SK-N-SH treated with all-trans-retinoic acid at 6 μM for 48 hours (cell line): ENCODE measurements at regions not wholly inside any gene's neighbourhood (a gene's known extent, or its start where the extent isn't known, plus 50 kb on each side); places are given as distances from the start of the nearest gene placed in this dataset.

Experiments
- GLIS3 ChIP-seq: fragments of 250-450 bp; sonication (Bioruptor Pico); IDR thresholded peaks from 2 replicates; pipeline ENCODE4 v1.5.0; 2020; ENCODE audit warnings: mild to moderate bottlenecking, moderate library complexity
- OSR1 ChIP-seq: fragments of 250-450 bp; sonication (Bioruptor Pico); IDR thresholded peaks from 2 replicates; pipeline ENCODE4 v1.8.0; 2022; ENCODE audit warnings: moderate library complexity, mild to moderate bottlenecking, inconsistent platforms
- SNAI2 ChIP-seq: fragments of 250-450 bp; sonication (Bioruptor Pico); IDR thresholded peaks from 2 replicates; pipeline ENCODE4 v1.5.0; 2020; ENCODE audit warnings: mild to moderate bottlenecking, moderate library complexity
- ZFP3 ChIP-seq: fragments of 250-450 bp; sonication (Bioruptor Pico); IDR thresholded peaks from 2 replicates; pipeline ENCODE4 v1.5.0; 2020; ENCODE audit warnings: mild to moderate bottlenecking, moderate library complexity
- TF ChIP-seq, protein P1 (sequence below): fragments of 250-450 bp; sonication (Bioruptor Pico); IDR thresholded peaks from 2 replicates; pipeline ENCODE4 v1.5.1; 2021; ENCODE audit warnings: mild to moderate bottlenecking, moderate library complexity

DNA sequence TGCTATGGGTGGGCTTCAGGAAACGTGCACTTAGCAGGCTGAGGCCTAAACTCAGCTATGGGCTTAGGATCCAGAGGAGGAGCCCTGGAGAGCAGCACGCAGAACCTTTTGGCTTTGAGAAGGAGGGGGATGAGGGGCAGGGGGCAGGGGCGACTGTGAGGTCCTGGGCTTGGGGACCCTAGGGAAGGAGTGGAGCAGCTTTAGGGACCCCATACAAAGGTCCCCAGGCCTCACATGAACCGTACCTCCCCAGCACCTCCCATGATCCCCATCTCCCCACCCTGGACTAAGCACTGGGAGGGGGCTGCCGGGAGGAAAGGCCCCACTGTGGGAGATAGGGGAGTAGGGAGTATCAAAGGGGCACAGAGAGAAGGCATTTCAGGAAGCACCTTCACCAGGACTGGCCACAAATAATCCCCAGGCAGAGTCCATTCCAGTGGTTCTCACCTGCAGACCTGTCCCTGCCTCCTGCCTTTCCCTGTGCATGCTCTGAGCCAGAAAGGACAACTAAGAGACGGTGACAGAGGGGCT is 62.0 kb upstream of the KLF13 start:
- TF ChIP-seq SNAI2 (CRISPR knock-in tag) (no peak), GLIS3 (no peak), ZFP3 (CRISPR knock-in tag) (no peak), OSR1 (CRISPR knock-in tag) (no peak)
- TF ChIP-seq, protein P1, sequence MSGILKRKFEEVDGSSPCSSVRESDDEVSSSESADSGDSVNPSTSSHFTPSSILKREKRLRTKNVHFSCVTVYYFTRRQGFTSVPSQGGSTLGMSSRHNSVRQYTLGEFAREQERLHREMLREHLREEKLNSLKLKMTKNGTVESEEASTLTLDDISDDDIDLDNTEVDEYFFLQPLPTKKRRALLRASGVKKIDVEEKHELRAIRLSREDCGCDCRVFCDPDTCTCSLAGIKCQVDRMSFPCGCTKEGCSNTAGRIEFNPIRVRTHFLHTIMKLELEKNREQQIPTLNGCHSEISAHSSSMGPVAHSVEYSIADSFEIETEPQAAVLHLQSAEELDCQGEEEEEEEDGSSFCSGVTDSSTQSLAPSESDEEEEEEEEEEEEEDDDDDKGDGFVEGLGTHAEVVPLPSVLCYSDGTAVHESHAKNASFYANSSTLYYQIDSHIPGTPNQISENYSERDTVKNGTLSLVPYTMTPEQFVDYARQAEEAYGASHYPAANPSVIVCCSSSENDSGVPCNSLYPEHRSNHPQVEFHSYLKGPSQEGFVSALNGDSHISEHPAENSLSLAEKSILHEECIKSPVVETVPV (CRISPR knock-in tag) = no peak
